ENCODE measurements at regions not wholly inside any gene's neighbourhood (a gene's known extent, or its start where the extent isn't known, plus 50 kb on each side); places are given as distances from the start of the nearest gene placed in this dataset.

DNA sequence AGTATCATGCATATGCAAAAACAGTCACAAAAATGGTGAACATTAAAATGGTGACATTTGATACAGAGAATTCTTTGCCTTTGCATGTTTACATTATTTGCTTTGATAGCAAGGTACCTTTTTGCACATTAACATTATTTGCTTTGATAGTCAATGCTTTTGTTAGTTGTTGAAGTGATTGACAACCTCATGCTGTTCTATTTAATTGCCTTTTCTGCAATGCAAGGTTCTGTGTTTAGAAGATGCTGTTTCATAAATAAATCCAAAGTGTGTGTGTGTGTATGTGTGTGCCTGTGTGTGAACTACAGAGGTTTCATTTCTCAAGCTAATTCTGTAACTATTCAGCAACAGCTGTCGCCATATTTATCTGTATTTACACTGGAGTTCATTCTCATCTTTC, 668.7 kb downstream of the NR2F1-AS1 start:
- no peak for DNase-seq

DNA sequence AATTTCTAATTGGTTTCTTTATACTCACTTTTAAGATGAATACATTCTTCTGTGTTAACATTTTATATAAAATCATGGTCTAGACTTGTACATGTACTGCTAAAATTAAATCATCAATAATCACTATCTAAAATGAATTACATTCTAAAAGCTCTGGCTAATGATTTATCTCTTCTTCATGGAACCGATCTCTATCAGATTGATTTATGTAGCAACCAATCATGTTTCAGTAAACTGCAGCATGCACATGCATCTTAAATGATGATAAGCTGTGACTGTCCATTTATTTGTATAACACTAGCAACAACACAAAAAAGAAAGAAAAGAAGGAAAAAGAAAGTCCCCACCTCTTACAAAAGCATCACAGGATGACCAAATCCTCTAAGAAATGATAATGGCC, 669.2 kb downstream of the NR2F1-AS1 start:
- no peak for DNase-seq

- no peak for DNase-seq
Measured at GRCh38 chr5:92911293-92911692, 669.7 kb downstream of the NR2F1-AS1 start.

DNA sequence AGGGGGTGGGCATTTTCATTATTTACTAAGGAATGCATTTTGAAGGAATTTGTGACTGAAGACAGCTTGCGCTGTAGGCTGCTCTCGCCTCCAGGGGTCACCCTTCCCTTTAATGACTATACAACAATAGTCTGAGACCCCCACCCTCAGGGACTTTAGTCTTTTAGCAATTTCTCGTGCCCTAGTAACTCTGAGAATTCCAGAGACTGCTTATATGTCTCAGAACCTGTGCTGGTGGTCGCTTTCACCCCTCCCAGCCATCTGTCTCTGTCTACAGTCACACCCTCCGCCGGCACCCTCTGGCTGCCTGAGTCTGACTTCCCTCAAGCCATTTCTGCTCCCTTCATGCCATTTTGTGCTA, 671.4 kb downstream of the NR2F1-AS1 start:
- no peak for DNase-seq

DNA sequence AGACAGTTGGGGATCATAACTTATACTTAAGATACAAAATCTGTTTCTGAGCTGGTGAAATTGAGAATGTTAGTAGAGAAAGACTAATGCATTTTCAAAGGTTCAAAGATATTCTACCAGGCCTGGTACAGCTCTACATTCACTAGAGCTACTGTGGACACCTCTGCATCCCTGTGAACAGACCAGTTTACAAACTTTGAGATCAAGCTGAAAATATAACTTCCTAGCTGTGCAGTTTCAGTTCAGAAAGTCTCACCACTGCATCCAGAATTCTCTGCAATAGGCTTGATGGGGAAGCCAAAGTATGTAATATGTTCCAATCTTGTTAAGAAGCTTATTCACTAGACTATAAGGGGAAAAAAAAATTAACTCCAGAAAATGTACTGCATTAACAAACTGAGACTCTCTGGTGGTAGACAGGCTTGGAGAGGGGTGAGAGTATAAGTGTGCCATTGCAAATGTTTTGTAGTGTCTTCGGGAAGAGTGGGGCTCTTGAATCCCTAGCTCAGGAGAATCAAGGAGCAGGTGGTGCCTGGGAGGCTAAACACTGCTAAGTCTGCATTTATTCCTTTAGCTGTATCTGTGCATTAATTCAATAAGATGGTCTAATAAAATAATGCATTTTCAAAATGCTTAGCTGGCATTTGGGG, 671.9 kb downstream of the NR2F1-AS1 start:
- no peak for DNase-seq

- DNase-seq, result no peak
Measured at GRCh38 chr5:92907938-92908606, 672.9 kb downstream of the NR2F1-AS1 start.

- DNase-seq, result no peak
Measured at GRCh38 chr5:92906798-92907376, 674.1 kb downstream of the NR2F1-AS1 start.

GRCh38 chr5:92904021-92904420, 677.0 kb downstream of the NR2F1-AS1 start:
- DNase-seq, result no peak

DNA sequence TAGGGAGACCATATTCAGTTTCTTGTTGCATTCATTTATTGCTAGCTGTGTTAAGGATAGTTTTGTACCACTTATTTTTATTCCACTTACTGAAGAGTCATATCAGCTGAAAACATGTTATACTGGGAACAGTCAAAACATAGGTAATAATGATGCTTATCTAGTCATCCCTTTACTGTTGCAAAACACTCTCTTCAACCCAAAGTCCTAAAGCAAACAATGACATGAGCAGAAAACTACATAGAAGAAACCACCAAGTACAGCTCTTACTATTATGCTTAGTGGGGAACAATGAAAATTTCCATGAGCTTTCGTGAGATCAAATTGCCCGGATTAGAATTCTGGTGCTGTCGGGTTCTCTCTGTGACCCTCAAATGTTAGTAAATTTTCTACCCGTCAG, 681.4 kb downstream of the NR2F1-AS1 start:
- DNase-seq, result no peak

GRCh38 chr5:92896722-92897121, 684.3 kb downstream of the NR2F1-AS1 start:
- DNase-seq, result no peak

GRCh38 chr5:92890841-92891244, 690.2 kb downstream of the NR2F1-AS1 start:
- DNase-seq, result no peak

GRCh38 chr5:92889140-92889539, 691.9 kb downstream of the NR2F1-AS1 start:
- DNase-seq, result no peak

DNA sequence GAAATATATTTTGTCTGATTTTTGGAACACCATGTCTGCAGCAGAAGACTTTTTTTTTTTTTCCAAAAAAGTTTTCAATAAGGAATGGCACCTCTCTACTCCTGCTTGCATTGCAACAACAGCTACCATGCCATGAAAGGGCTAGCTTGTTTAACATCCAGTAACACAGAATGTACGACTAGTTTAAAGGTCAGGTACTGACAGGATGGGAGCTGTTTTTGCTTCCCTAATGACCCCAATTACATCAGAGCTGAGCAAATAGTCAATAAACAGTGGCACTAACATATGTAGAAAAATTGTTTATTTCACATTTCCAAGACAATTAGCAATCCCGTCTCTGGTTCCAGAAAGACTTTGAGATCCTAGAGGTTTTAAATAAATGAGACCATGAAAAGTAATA, 693.8 kb downstream of the NR2F1-AS1 start:
- no peak for DNase-seq

GRCh38 chr5:92886751-92887150, 694.3 kb downstream of the NR2F1-AS1 start:
- DNase-seq, result no peak

GRCh38 chr5:92885950-92886349, 695.1 kb downstream of the NR2F1-AS1 start:
- no peak for DNase-seq

DNA sequence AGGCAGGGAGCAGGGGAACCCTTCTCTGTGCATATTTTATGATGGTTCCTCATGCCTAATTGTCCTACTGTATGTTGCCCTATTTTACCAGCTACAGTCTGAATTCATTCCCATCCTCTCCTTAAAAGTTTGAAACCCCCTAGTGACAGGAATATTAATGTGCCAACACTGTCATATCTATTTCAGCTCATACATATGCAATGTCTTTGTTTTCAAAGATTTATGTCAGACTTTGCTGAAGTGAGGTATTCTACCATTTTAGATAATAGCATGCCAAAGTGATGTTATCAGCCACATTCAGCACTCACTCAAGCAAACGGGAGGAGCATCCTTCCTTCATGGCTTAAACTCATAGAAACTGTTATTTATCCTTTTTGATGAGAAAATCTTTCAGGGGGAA, 696.5 kb downstream of the NR2F1-AS1 start:
- no peak for DNase-seq

DNA sequence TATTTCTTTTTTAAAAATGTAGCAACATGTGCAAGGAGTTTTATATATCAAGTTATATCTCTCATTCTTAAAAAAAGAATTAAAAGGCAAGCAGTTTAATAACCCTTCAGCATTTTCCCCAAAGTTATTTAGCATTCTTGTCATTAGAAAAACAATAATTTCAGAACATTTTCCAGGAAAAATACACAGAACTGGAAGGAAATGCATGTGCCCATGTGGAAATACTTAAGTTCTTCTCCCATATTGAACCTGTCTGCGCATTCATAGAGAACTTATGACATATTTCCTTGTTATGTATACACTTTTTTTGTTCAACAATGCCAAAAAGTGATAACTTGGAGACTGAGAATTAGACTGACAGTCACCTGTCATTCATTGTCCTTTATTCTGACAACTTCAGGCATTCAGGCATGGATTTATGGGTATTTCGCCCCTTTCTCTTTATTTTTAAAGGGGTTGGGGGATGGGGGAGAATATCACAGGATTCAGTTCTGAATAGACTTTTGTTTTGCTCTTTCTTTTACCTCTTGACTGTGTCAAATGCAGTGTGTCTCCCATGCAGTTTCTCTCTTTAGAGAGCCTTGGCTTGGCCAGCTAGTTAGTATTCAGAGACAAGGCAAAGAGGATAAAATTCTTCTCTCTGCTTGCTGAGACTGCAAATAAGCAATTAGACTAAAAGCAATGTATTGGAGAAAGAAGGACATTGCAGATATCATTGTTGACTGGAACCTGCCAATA, 701.0 kb downstream of the NR2F1-AS1 start:
- no peak for DNase-seq

- DNase-seq, result no peak
Measured at GRCh38 chr5:92874790-92875189, 706.2 kb downstream of the NR2F1-AS1 start.

DNA sequence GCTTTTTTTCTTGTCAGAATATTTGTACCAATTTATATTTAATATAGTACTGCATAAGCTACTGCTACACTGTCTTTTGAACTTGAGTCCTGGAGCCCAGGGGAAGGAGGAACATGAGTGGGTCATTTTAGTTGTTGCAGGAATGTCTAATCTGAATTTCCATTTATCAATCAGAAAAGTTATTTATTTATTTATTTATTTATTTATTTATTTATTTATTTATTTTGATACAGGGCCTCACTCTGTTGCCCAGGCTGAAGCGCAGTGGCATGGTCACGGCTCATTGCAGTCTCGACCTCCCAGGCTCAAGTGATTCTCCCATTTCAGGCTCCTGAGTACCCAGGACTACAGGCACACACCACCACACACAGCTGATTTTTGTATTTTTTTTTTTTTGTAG, 712.6 kb downstream of the NR2F1-AS1 start:
- DNase-seq, result no peak

- no peak for DNase-seq
Measured at GRCh38 chr5:92864591-92864990, 716.4 kb downstream of the NR2F1-AS1 start.

DNA sequence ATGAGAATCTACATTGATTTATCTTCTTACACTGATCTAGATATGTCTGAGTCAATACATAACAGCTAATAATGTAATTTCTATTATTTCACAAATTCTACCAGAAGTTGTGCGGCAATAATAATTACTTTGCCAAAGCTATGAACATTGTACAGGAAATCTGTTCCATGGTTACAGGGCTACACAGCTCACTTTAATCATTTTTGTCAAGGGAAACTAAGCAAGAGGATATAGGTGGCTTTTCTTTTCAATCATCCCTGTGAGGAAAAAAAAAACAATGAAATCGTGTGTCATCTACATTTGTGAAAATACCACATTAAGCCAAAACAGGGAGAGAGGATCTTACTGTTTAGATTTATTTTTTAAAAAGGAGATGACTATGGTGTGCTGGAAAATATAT, 717.4 kb downstream of the NR2F1-AS1 start:
- DNase-seq, result no peak

- no peak for DNase-seq
Measured at GRCh38 chr5:92861531-92862285, 719.3 kb downstream of the NR2F1-AS1 start.

- DNase-seq, result no peak
Measured at GRCh38 chr5:92860061-92860460, 721.0 kb downstream of the NR2F1-AS1 start.
